Heart left ventricle (tissue), 16 donors: ENCODE measurements at regions not wholly inside any gene's neighbourhood (a gene's known extent, or its start where the extent isn't known, plus 50 kb on each side); places are given as distances from the start of the nearest gene placed in this dataset.

ENCODE experiments used
- ATAC-seq, 4 donors: fragments of 200-7000 bp; cut with Tn5 transposase; one replicate each; pipeline ENCODE4 v1.9.1; 2020 to 2022; ENCODE audit warnings: moderate library complexity in 4 of 4, mild to moderate bottlenecking in 3 of 4, moderate number of reproducible peaks in 1 of 4
- DNase-seq, 5 donors: peaks; one replicate each; pipeline ENCODE4 v3.0.0-alpha.2; 2020
- H3K27ac ChIP-seq, 12 donors: fragments of 200-600 bp; sonication (generic) in 4 of 12; one replicate each; pipeline versions ENCODE4 v1.5.0 to v1.8.0; 2016 to 2022; ENCODE audit warnings: mild to moderate bottlenecking in 2 of 12
- H3K27me3 ChIP-seq, 9 donors: fragments of 200-600 bp; sonication (generic) in 2 of 9; one replicate each; pipeline versions ENCODE4 v1.5.1 to v1.8.0; 2016 to 2022; ENCODE audit warnings: mild to moderate bottlenecking in 3 of 9
- H3K36me3 ChIP-seq, 9 donors: fragments of 200-600 bp; sonication (generic) in 2 of 9; one replicate each; pipeline versions ENCODE4 v1.5.0 to v1.8.0; 2018 to 2022; ENCODE audit warnings: mild to moderate bottlenecking in 2 of 9
- H3K4me1 ChIP-seq, 12 donors: fragments of 200-600 bp; sonication (generic) in 4 of 12; one replicate each; pipeline versions ENCODE4 v1.5.0 to v1.8.0; 2016 to 2022; ENCODE audit warnings: mild to moderate bottlenecking in 3 of 12
- H3K4me3 ChIP-seq, 12 donors: fragments of 200-600 bp; sonication (generic) in 4 of 12; one replicate each; pipeline versions ENCODE4 v1.5.0 to v1.8.0; 2017 to 2022; ENCODE audit warnings: mild to moderate bottlenecking in 9 of 12, moderate library complexity in 4 of 12
- H3K9me3 ChIP-seq, 12 donors: fragments of 200-600 bp; sonication (generic) in 4 of 12; one replicate each; pipeline versions ENCODE4 v1.5.0 to v1.8.0; 2016 to 2022; ENCODE audit warnings: mild to moderate bottlenecking in 1 of 12
- CTCF ChIP-seq, 12 donors: fragments of 200-600 bp; sonication (generic) in 4 of 12; IDR thresholded peaks; one replicate each; pipeline versions ENCODE4 v1.5.0 to v1.8.0; 2018 to 2022; ENCODE audit warnings: antibody characterized with exemption in 12 of 12, mild to moderate bottlenecking in 5 of 12
- POLR2A ChIP-seq, 2 donors: fragments of 450-650 bp; IDR thresholded peaks; one replicate each; pipeline ENCODE4 v1.6.1; 2017; ENCODE audit warnings: antibody characterized with exemption in 2 of 2, mild to moderate bottlenecking in 2 of 2, moderate library complexity in 2 of 2
- WGBS, 4 donors: extraction: QIAGEN DNeasy Blood & Tissue Kit in 2 of 4; methylation state at CpG; one replicate each; pipeline versions ENCODE4 v1.1.5 to v1.1.7; 2013 to 2018; 5-methylcytosine and 5-hydroxymethylcytosine counted together
- intact Hi-C, 10 donors: fragments of 100-400 bp; cut with DNase I; formaldehyde crosslinking; loops; one replicate each; pipeline versions ENCODE4 v1.11.1 to v1.14.2; 2022
- donor health status: ischemic (EF 13 %, LVEDD 7.1; RV severe dilation, severe dysfunction).
- donor health status: healthy with polysubstance abuse.
- donor health status: DM: no; HTN: yes; CAD: no.
- donor health status: DM: no; HTN: no; CAD: no.
- donor health status: ischemic (EF 25% LVEDD 6.9; RV normal size, moderate dysfunction).
- donor health status: ischemic (EF 25% LVEDD 5.7; RV mildly dilated, moderate dysfunction).
- donor health status: healthy.
- donor health status: DM: yes; HTN: yes; CAD: no.
- donor health status: ischemic (EF 35%, LVEDD 5.7; RV mildly dilated, moderate dysfunction).
- donor health status: nonischemic (EF 11% LVEDD 7.7; RV severe dilation, severe dysfunction).
- donor health status: DM: yes; HTN: yes; CAD: no.
- donor health status: PGD.
- donor health status: ischemic (EF 29% LVEDD 5.4; RV normal size, mild dysfunction).
- donor health status: nonischemic (EF 23%, LVEDD 6.1; RV moderate dilation, normal function).

- DNase-seq (no peak), ATAC-seq (no peak)
- Histone ChIP-seq H3K4me1 (peaks cover 0 to 15% (median 2%) of the 10 kb centered on the region in 12 donors), H3K27ac (no peak overlapping the region), H3K36me3 (no peaks in the 10 kb centered on the region), H3K27me3 (no peaks in the 10 kb centered on the region), H3K9me3 (no peaks in the 10 kb centered on the region), H3K4me3 (no peak overlapping the region)
- 89 to 94% (median 94%) methylated on average over 12 of the region's 12 CpGs for WGBS, 4 donors
- TF ChIP-seq CTCF (IDR thresholded peaks at IDR 0.05) (no peak), POLR2A (IDR thresholded peaks at IDR 0.05) (no peak)
- intact Hi-C loops = no loop called here
Measured at GRCh38 chr2:43038696-43039094, 187.7 kb downstream of the ZFP36L2 start.

GRCh38 chr2:43038034-43038695, 188.2 kb downstream of the ZFP36L2 start:
- H3K4me3 ChIP-seq = no peak overlapping the region
- no peak overlapping the region for H3K27ac ChIP-seq
- no peak for TF ChIP-seq POLR2A (IDR thresholded peaks at IDR 0.05)
- no peak for TF ChIP-seq CTCF (IDR thresholded peaks at IDR 0.05)
- H3K9me3 ChIP-seq = no peaks in the 10 kb centered on the region
- no peaks in the 10 kb centered on the region for H3K36me3 ChIP-seq
- no peak for DNase-seq
- intact Hi-C loops = no loop called here
- H3K4me1 ChIP-seq = peaks cover 0 to 10% (median 1%) of the 10 kb centered on the region in 12 donors
- H3K27me3 ChIP-seq = no peaks in the 10 kb centered on the region
- ATAC-seq = peak in 1 of 4 donors; percentile 31
- 65 to 77% (median 71%) methylated on average over 8 to 9 of the region's 9 CpGs for WGBS, 4 donors

GRCh38 chr2:43035922-43036321, 190.5 kb downstream of the ZFP36L2 start:
- H3K4me1 ChIP-seq = peaks cover 0 to 31% (median 15%) of the 10 kb centered on the region in 12 donors
- intact Hi-C loops = no loop called here
- TF ChIP-seq CTCF (IDR thresholded peaks at IDR 0.05) (no peak), POLR2A (IDR thresholded peaks at IDR 0.05) (no peak)
- DNase-seq (no peak), ATAC-seq (no peak)
- H3K27me3 ChIP-seq = no peaks in the 10 kb centered on the region
- no peak overlapping the region for H3K27ac ChIP-seq
- no peaks in the 10 kb centered on the region for H3K9me3 ChIP-seq
- no peaks in the 10 kb centered on the region for H3K36me3 ChIP-seq
- H3K4me3 ChIP-seq = no peak overlapping the region
- 94 to 98% (median 96%) methylated on average over 4 of the region's 4 CpGs for WGBS, 4 donors

GRCh38 chr2:43034921-43035320, 191.5 kb downstream of the ZFP36L2 start:
- Histone ChIP-seq H3K36me3 (no peaks in the 10 kb centered on the region), H3K27me3 (no peaks in the 10 kb centered on the region), H3K27ac (no peak overlapping the region), H3K9me3 (no peaks in the 10 kb centered on the region), H3K4me3 (no peak overlapping the region), H3K4me1 (peaks cover 0 to 32% (median 15%) of the 10 kb centered on the region in 12 donors)
- ATAC-seq (no peak), DNase-seq (no peak)
- intact Hi-C loops = loop anchor here in 2 of 10 donors (5.0 kb wide), 1 partner anchor 37 kb away; no protein-coding TSS in a partner anchor
- no peak for TF ChIP-seq POLR2A (IDR thresholded peaks at IDR 0.05)
- TF ChIP-seq CTCF (IDR thresholded peaks at IDR 0.05) = no peak
- 94 to 98% (median 97%) methylated on average over 7 of the region's 7 CpGs for WGBS, 4 donors
